IMR-90 (cell line): ENCODE measurements at regions not wholly inside any gene's neighbourhood (a gene's known extent, or its start where the extent isn't known, plus 50 kb on each side); places are given as distances from the start of the nearest gene placed in this dataset.

ENCODE experiments used
- ATAC-seq: fragments of 200-7000 bp; cut with Tn5 transposase; 2 replicates; pipeline ENCODE4 v1.9.1; 2020; ENCODE audit warnings: low read depth, mild to moderate bottlenecking, moderate library complexity
- BruUV-seq: library from RNA; stranded (reverse); fragments of 400-500 nt; replicated peaks from 2 replicates; lab custom pipeline; 2021; lab: Mats Ljungman, UMichigan
- CTCF ChIA-PET: fragments of 300-600 bp; formaldehyde crosslinking; extraction: SDS; loops from one replicate; lab custom pipeline; 2021; ENCODE audit warnings: antibody characterized with exemption; lab: Yijun Ruan, JAX
- POLR2A ChIA-PET: fragments of 300-600 bp; sonication (Branson Sonifier 250); formaldehyde crosslinking; loops from one replicate; lab custom pipeline; 2022; ENCODE audit warnings: antibody characterized with exemption; ENCODE audit not compliant: unreplicated experiment; lab: Charles Lee
- DNase-seq: peaks from one replicate; pipeline ENCODE4 v3.0.0; 2013
- H2AFZ ChIP-seq: replicated peaks from 2 replicates; pipeline ENCODE3; 2013; ENCODE audit warnings: low read length, mild to moderate bottlenecking; ENCODE audit not compliant: poor library complexity
- H2AK5ac ChIP-seq: 2 replicates; pipeline ENCODE4 v1.6.1; 2013; ENCODE audit warnings: low read depth, low read length, inconsistent platforms
- H2AK9ac ChIP-seq: replicated peaks from 2 replicates; pipeline ENCODE3; 2013; ENCODE audit warnings: mild to moderate bottlenecking, low read depth, low read length, moderate library complexity; ENCODE audit not compliant: poor library complexity
- H2BK120ac ChIP-seq: 2 replicates; pipeline ENCODE4 v1.6.1; 2013; ENCODE audit warnings: low read depth, low read length, inconsistent platforms
- H2BK15ac ChIP-seq: 3 replicates; pipeline ENCODE4 v1.6.1; 2013; ENCODE audit warnings: low read depth, low read length, inconsistent platforms
- H2BK20ac ChIP-seq: 2 replicates; pipeline ENCODE4 v1.6.1; 2013; ENCODE audit warnings: low read depth, mild to moderate bottlenecking, inconsistent platforms, low read length, moderate library complexity
- H2BK5ac ChIP-seq: 2 replicates; pipeline ENCODE4 v1.6.1; 2013; ENCODE audit warnings: mild to moderate bottlenecking, low read depth, low read length, inconsistent platforms; ENCODE audit not compliant: poor library complexity, severe bottlenecking
- H3K14ac ChIP-seq: replicated peaks from 2 replicates; pipeline ENCODE4 v1.6.1; 2013; ENCODE audit warnings: low read depth, low read length, inconsistent platforms
- H3K18ac ChIP-seq: 2 replicates; pipeline ENCODE4 v1.6.1; 2013; ENCODE audit warnings: low read depth, low read length, control low read depth
- H3K23ac ChIP-seq: 2 replicates; pipeline ENCODE4 v1.6.1; 2013; ENCODE audit warnings: low read depth, low read length, inconsistent platforms
- H3K27ac ChIP-seq: 2 replicates; pipeline ENCODE4 v1.5.1; 2013; ENCODE audit warnings: mild to moderate bottlenecking, control low read depth, low read length; ENCODE audit not compliant: insufficient read depth
- H3K27me3 ChIP-seq: 2 replicates; pipeline ENCODE4 v1.6.1; 2013; ENCODE audit warnings: low read length; ENCODE audit not compliant: control insufficient read depth, insufficient read depth
- H3K36me3 ChIP-seq: 2 replicates; pipeline ENCODE4 v1.6.1; 2013; ENCODE audit warnings: low read length, mixed read lengths; ENCODE audit not compliant: control insufficient read depth, insufficient read depth
- H3K4ac ChIP-seq: 2 replicates; pipeline ENCODE4 v1.6.1; 2013; ENCODE audit warnings: low read depth, low read length, inconsistent platforms
- H3K4me1 ChIP-seq: 2 replicates; pipeline ENCODE4 v1.6.1; 2013; ENCODE audit warnings: low read length, mixed read lengths; ENCODE audit not compliant: control insufficient read depth, insufficient read depth
- H3K4me2 ChIP-seq: 2 replicates; pipeline ENCODE4 v1.6.1; 2013; ENCODE audit warnings: low read depth, mild to moderate bottlenecking, control low read depth, low read length, moderate library complexity
- H3K4me3 ChIP-seq: 2 replicates; pipeline ENCODE4 v1.5.1; 2013; ENCODE audit warnings: low read depth, mild to moderate bottlenecking, control low read depth, low read length, moderate library complexity; ENCODE audit not compliant: insufficient read depth
- H3K56ac ChIP-seq: 2 replicates; pipeline ENCODE4 v1.6.1; 2013; ENCODE audit warnings: low read length, inconsistent platforms; ENCODE audit not compliant: insufficient read depth; ENCODE audit errors: extremely low read depth
- H3K79me1 ChIP-seq, 2 experiments: 2 replicates each; pipeline ENCODE4 v1.6.1; 2013; ENCODE audit warnings: low read length in 2 of 2, inconsistent platforms in 1 of 2, low read depth in 1 of 2
- H3K9ac ChIP-seq: 2 replicates; pipeline ENCODE4 v1.6.1; 2013; ENCODE audit warnings: low read depth, low read length, control low read depth
- H3K9me1 ChIP-seq: 2 replicates; pipeline ENCODE4 v1.6.1; 2013; ENCODE audit warnings: low read length, inconsistent platforms; ENCODE audit not compliant: insufficient read depth
- H3K9me3 ChIP-seq: 2 replicates; pipeline ENCODE4 v1.6.1; 2013; ENCODE audit warnings: low read length; ENCODE audit not compliant: control insufficient read depth, insufficient read depth
- H4K20me1 ChIP-seq: 2 replicates; pipeline ENCODE4 v1.6.1; 2013; ENCODE audit warnings: low read length, inconsistent platforms; ENCODE audit not compliant: insufficient read depth
- H4K5ac ChIP-seq: 2 replicates; pipeline ENCODE4 v1.6.1; 2013; ENCODE audit warnings: mild to moderate bottlenecking, low read depth, low read length, control low read depth
- H4K8ac ChIP-seq, 2 experiments: 2 replicates each; pipeline ENCODE4 v1.6.1; 2013; ENCODE audit warnings: low read depth in 2 of 2, low read length in 2 of 2, control low read depth in 1 of 2, inconsistent platforms in 1 of 2
- H4K91ac ChIP-seq: 2 replicates; pipeline ENCODE4 v1.6.1; 2013; ENCODE audit warnings: low read depth, low read length, inconsistent platforms; ENCODE audit not compliant: insufficient read depth
- BHLHE40 ChIP-seq: fragments of 150-350 bp; IDR thresholded peaks from 2 replicates; pipeline ENCODE4 v1.6.1; 2016; ENCODE audit warnings: mild to moderate bottlenecking, low read depth, low read length
- CEBPB ChIP-seq: IDR thresholded peaks from 2 replicates; pipeline ENCODE4 v1.6.1; 2012; ENCODE audit warnings: low read depth, low read length, improper control_type of control experiment
- CHD1 ChIP-seq: IDR thresholded peaks from 2 replicates; pipeline ENCODE4 v1.6.1; 2012; ENCODE audit warnings: low read depth, low read length, improper control_type of control experiment
- CTCF ChIP-seq: conservative IDR thresholded peaks from 2 replicates; pipeline ENCODE4 v1.5.1; 2012; ENCODE audit warnings: mild to moderate bottlenecking, low read depth, low read length, improper control_type of control experiment
- ELK1 ChIP-seq: fragments of 150-350 bp; IDR thresholded peaks from 2 replicates; pipeline ENCODE4 v1.6.1; 2016; ENCODE audit warnings: low read depth, mild to moderate bottlenecking, low read length, moderate library complexity, borderline replicate concordance
- FOS ChIP-seq: fragments of 150-350 bp; IDR thresholded peaks from 2 replicates; pipeline ENCODE4 v1.6.1; 2016; ENCODE audit warnings: low read depth, low read length
- MAFK ChIP-seq: IDR thresholded peaks from 2 replicates; pipeline ENCODE4 v1.6.1; 2012; ENCODE audit warnings: low read depth, low read length, improper control_type of control experiment
- MAZ ChIP-seq: IDR thresholded peaks from 2 replicates; pipeline ENCODE4 v1.6.1; 2012; ENCODE audit warnings: low read depth, mild to moderate bottlenecking, low read length, improper control_type of control experiment, moderate library complexity, borderline replicate concordance
- MXI1 ChIP-seq: IDR thresholded peaks from 2 replicates; pipeline ENCODE4 v1.6.1; 2012; ENCODE audit warnings: low read depth, mild to moderate bottlenecking, low read length, moderate library complexity, borderline replicate concordance
- NFE2L2 ChIP-seq: fragments of 150-350 bp; IDR thresholded peaks from 2 replicates; pipeline ENCODE4 v1.6.1; 2016; ENCODE audit warnings: low read depth, mild to moderate bottlenecking, low read length
- POLR2A ChIP-seq: IDR thresholded peaks from 2 replicates; pipeline ENCODE4 v1.6.1; 2012; ENCODE audit warnings: mild to moderate bottlenecking, low read depth, low read length
- RAD21 ChIP-seq: IDR thresholded peaks from 2 replicates; pipeline ENCODE4 v1.6.1; 2012; ENCODE audit warnings: low read length, improper control_type of control experiment
- RCOR1 ChIP-seq: IDR thresholded peaks from 2 replicates; pipeline ENCODE4 v1.6.1; 2012; ENCODE audit warnings: mild to moderate bottlenecking, low read length, improper control_type of control experiment; ENCODE audit not compliant: insufficient replicate concordance
- RFX5 ChIP-seq: IDR thresholded peaks from 2 replicates; pipeline ENCODE4 v1.8.0; 2012; ENCODE audit warnings: low read depth, mild to moderate bottlenecking, low read length, moderate library complexity
- SMC3 ChIP-seq: fragments of 150-350 bp; IDR thresholded peaks from 2 replicates; pipeline ENCODE4 v1.6.1; 2016; ENCODE audit warnings: low read depth, mild to moderate bottlenecking, antibody characterized with exemption, low read length, moderate library complexity
- USF2 ChIP-seq: fragments of 150-350 bp; IDR thresholded peaks from 2 replicates; pipeline ENCODE4 v1.6.1; 2017; ENCODE audit warnings: mild to moderate bottlenecking, antibody characterized with exemption, low read length, low read depth
- WGBS, 2 experiments: methylation state at CpG; one replicate each; pipeline versions ENCODE4 v1.1.5 to v1.1.7; 2013; ENCODE audit warnings: missing lambda C conversion rate in 2 of 2; ENCODE audit not compliant: insufficient read length in 1 of 2; ENCODE audit errors: extremely low coverage in 2 of 2; 5-methylcytosine and 5-hydroxymethylcytosine counted together
- dilution Hi-C: fragments of 300-500 bp; cut with HindIII; formaldehyde crosslinking; loops from one replicate; pipeline ENCODE4 v1.14.3; 2018; ENCODE audit warnings: low sequenced_read_pairs; ENCODE audit not compliant: unreplicated experiment
- in situ Hi-C: fragments of 300-500 bp; cut with MboI; formaldehyde crosslinking; loops from 3 replicates; pipeline ENCODE4 v1.14.3; 2019; ENCODE audit warnings: low sequenced_read_pairs, inconsistent platforms, mixed read lengths
- intact Hi-C: fragments of 100-400 bp; cut with micrococcal nuclease; formaldehyde crosslinking; loops from 2 replicates; pipeline ENCODE4 v1.10.0; 2022

- no peaks in the 10 kb centered on the region for H3K27me3 ChIP-seq
- no peaks in the 10 kb centered on the region; the same call in 1 of the 2 replicates for H3K9me1 ChIP-seq
- no peak overlapping the region for H3K27ac ChIP-seq
- intact Hi-C loops, result no loop called here
- no peaks in the 10 kb centered on the region for H3K79me1 ChIP-seq
- H3K14ac ChIP-seq, result no peak overlapping the region
- ATAC-seq (no peak), DNase-seq (no peak)
- H2AK5ac ChIP-seq, result no peak overlapping the region
- H3K23ac ChIP-seq, result no peak overlapping the region
- in situ Hi-C loops, result no loop called here
- TF ChIP-seq FOS, result no peak
- TF ChIP-seq MAZ, result no peak
- TF ChIP-seq RCOR1, result no peak
- TF ChIP-seq MXI1, result no peak
- TF ChIP-seq RAD21, result no peak
- TF ChIP-seq RFX5, result no peak
- TF ChIP-seq MAFK, result no peak
- TF ChIP-seq CHD1, result no peak
- TF ChIP-seq BHLHE40, result no peak
- TF ChIP-seq USF2, result no peak
- no peak for TF ChIP-seq CEBPB
- no peak for TF ChIP-seq POLR2A
- TF ChIP-seq NFE2L2, result no peak
- no peak for TF ChIP-seq SMC3
- no peak for TF ChIP-seq ELK1
- TF ChIP-seq CTCF, result no peak
- ChIA-PET CTCF (interaction anchor here (0.7 kb wide), 2 partner anchors 10 to 101 kb away, joined by 4 read pairs; no protein-coding TSS in a partner anchor), POLR2A (no interaction called here)
- H2AFZ ChIP-seq, result no peak overlapping the region
- no peak overlapping the region for H4K5ac ChIP-seq
- no peak overlapping the region for H4K8ac ChIP-seq
- H2AK9ac ChIP-seq, result no peak overlapping the region
- H2BK15ac ChIP-seq, result no peak overlapping the region
- H2BK120ac ChIP-seq, result no peak overlapping the region
- H4K20me1 ChIP-seq, result no peaks in the 10 kb centered on the region
- H3K4me2 ChIP-seq, result no peak overlapping the region
- no TSS peak for BruUV-seq
- dilution Hi-C loops, result no loop called here
- no CpG with 5 or more reads among the region's 4 CpGs for WGBS, 2 experiments
- H3K4me3 ChIP-seq, result no peak overlapping the region
- no peak overlapping the region for H3K9ac ChIP-seq
- no peaks in the 10 kb centered on the region for H3K9me3 ChIP-seq
- H3K36me3 ChIP-seq, result no peaks in the 10 kb centered on the region
- no peak overlapping the region for H3K4ac ChIP-seq
- peaks cover 2% of the 10 kb centered on the region; the same call in 1 of the 2 replicates for H3K4me1 ChIP-seq
- H3K18ac ChIP-seq, result no peak overlapping the region; the same call in 1 of the 2 replicates
- H4K91ac ChIP-seq, result no peak overlapping the region
- H2BK20ac ChIP-seq, result no peak overlapping the region
- no peak overlapping the region for H2BK5ac ChIP-seq
- no peak overlapping the region for H3K56ac ChIP-seq
These were observed 395.7 kb upstream of the ACTBL2 start for GRCh38 chr5:57878301-57878722.
